Osteocyte (in vitro differentiated cells): ENCODE measurements at regions not wholly inside any gene's neighbourhood (a gene's known extent, or its start where the extent isn't known, plus 50 kb on each side); places are given as distances from the start of the nearest gene placed in this dataset.

Experiments
- DNase-seq: peaks from one replicate; pipeline ENCODE4 v3.0.0; 2021; ENCODE audit warnings: mixed read lengths; ENCODE audit not compliant: unreplicated experiment; ENCODE audit errors: extremely low spot score
- H3K27ac Mint-ChIP-seq: one replicate; pipeline ENCODE4 v1.8.0; 2021; ENCODE audit warnings: mild to moderate bottlenecking, mixed read lengths; ENCODE audit not compliant: unreplicated experiment
- H3K27me3 Mint-ChIP-seq: one replicate; pipeline ENCODE4 v1.8.0; 2021; ENCODE audit warnings: mixed read lengths; ENCODE audit not compliant: unreplicated experiment
- H3K36me3 Mint-ChIP-seq: one replicate; pipeline ENCODE4 v1.8.0; 2021; ENCODE audit warnings: mixed read lengths; ENCODE audit not compliant: unreplicated experiment
- H3K4me1 Mint-ChIP-seq: one replicate; pipeline ENCODE4 v1.8.0; 2021; ENCODE audit warnings: mixed read lengths; ENCODE audit not compliant: unreplicated experiment
- H3K4me3 Mint-ChIP-seq: one replicate; pipeline ENCODE4 v1.8.0; 2021; ENCODE audit warnings: mild to moderate bottlenecking, moderate library complexity, mixed read lengths; ENCODE audit not compliant: unreplicated experiment
- H3K9me3 Mint-ChIP-seq: one replicate; pipeline ENCODE4 v1.8.0; 2021; ENCODE audit warnings: mixed read lengths; ENCODE audit not compliant: unreplicated experiment
- CTCF ChIP-seq: fragments of 200-600 bp; sonication (generic); IDR thresholded peaks from 2 replicates; pipeline ENCODE4 v1.5.0; 2021; ENCODE audit warnings: antibody characterized with exemption, mild to moderate bottlenecking, moderate library complexity

DNA sequence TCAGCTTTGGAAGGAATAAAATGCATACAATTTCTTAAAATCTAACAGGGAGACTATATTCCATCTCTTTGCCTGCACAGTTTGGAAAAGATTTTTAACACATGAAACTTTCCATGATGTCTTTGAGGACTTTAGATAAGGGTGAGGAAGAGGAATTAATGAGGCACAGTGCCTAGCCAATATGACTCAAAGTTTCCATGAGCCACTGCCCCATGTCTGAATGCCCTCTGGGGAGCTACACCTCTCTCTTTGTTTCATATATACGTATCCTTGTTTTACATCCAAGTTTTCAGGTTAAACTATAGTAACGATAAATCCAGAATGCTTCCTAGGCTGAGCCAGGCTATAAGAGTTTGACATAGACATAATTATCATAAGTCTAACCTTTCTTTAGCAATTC lies 349.3 kb upstream of the TLE4 start:
- Mint-ChIP-seq H3K4me3 (no peak overlapping the region), H3K27ac (no peak overlapping the region), H3K4me1 (peaks cover 17% of the 10 kb centered on the region), H3K9me3 (peaks cover 3% of the 10 kb centered on the region), H3K27me3 (no peaks in the 10 kb centered on the region), H3K36me3 (no peaks in the 10 kb centered on the region)
- no peak for DNase-seq
- no peak for TF ChIP-seq CTCF

GRCh38 chr9:79224672-79225433 lies 346.9 kb upstream of the TLE4 start:
- Mint-ChIP-seq H3K27ac (no peak overlapping the region), H3K36me3 (no peaks in the 10 kb centered on the region), H3K27me3 (no peaks in the 10 kb centered on the region), H3K4me1 (peaks cover 17% of the 10 kb centered on the region), H3K9me3 (no peaks in the 10 kb centered on the region), H3K4me3 (no peak overlapping the region)
- no peak for DNase-seq
- TF ChIP-seq CTCF: no peak

- Mint-ChIP-seq H3K36me3 (peaks cover 6% of the 10 kb centered on the region), H3K4me3 (no peak overlapping the region), H3K4me1 (no peaks in the 10 kb centered on the region), H3K27ac (no peak overlapping the region), H3K27me3 (no peaks in the 10 kb centered on the region), H3K9me3 (peaks cover 6% of the 10 kb centered on the region)
- no peak for DNase-seq
- TF ChIP-seq CTCF: peak; percentile 36
Measured at GRCh38 chr9:79233542-79233941, 338.2 kb upstream of the TLE4 start.

GRCh38 chr9:79236466-79236865 lies 335.3 kb upstream of the TLE4 start:
- no peak overlapping the region for H3K27ac Mint-ChIP-seq
- DNase-seq: no peak
- H3K9me3 Mint-ChIP-seq: no peaks in the 10 kb centered on the region
- H3K4me3 Mint-ChIP-seq: no peak overlapping the region
- H3K36me3 Mint-ChIP-seq: no peaks in the 10 kb centered on the region
- TF ChIP-seq CTCF: no peak
- H3K27me3 Mint-ChIP-seq: no peaks in the 10 kb centered on the region
- H3K4me1 Mint-ChIP-seq: no peaks in the 10 kb centered on the region

DNA sequence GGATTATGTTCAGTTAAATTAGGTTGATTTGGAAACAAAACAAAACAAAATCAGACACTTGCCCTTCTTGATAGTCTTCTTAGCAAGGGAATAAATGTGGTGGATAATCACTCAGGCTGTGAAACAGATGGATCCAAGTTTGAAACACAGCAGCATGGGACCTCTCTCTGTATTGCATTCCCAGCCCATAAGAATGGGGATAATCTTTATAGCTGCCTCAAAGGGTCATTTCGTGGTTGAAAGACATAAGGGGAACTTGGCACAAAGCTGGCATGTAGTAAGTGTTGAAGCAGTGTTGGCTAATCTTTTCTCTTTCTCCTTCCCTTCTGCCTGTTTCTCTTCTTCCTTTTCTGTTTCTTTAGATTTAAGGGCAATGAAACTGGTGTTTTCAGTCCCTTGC lies 333.9 kb upstream of the TLE4 start:
- Mint-ChIP-seq H3K27ac (no peak overlapping the region), H3K36me3 (no peaks in the 10 kb centered on the region), H3K4me3 (no peak overlapping the region), H3K9me3 (no peaks in the 10 kb centered on the region), H3K27me3 (no peaks in the 10 kb centered on the region), H3K4me1 (no peaks in the 10 kb centered on the region)
- no peak for TF ChIP-seq CTCF
- no peak for DNase-seq
